MM.1S (cell line): ENCODE measurements at regions not wholly inside any gene's neighbourhood (a gene's known extent, or its start where the extent isn't known, plus 50 kb on each side); places are given as distances from the start of the nearest gene placed in this dataset.

Experiments
- DNase-seq: peaks from one replicate; pipeline ENCODE4 v3.0.0-alpha.2; 2015
- H2AFZ ChIP-seq: fragments of 300-600 bp; sonication (generic); 2 replicates; pipeline ENCODE4 v1.6.0; 2016; ENCODE audit warnings: antibody characterized with exemption, low read length
- H3F3A ChIP-seq: fragments of 300-600 bp; sonication (generic); 2 replicates; pipeline ENCODE4 v1.6.1; 2016; ENCODE audit warnings: mild to moderate bottlenecking, antibody characterized with exemption, low read length, moderate library complexity, mixed read lengths; ENCODE audit not compliant: insufficient read depth
- H3K27ac ChIP-seq: fragments of 300-600 bp; sonication (generic); 2 replicates; pipeline ENCODE4 v1.5.1; 2016; ENCODE audit warnings: mild to moderate bottlenecking, low read length
- H3K27me3 ChIP-seq: fragments of 300-600 bp; sonication (generic); replicated peaks from 2 replicates; pipeline ENCODE4 v1.6.0; 2016; ENCODE audit warnings: low read length; ENCODE audit not compliant: insufficient read depth
- H3K36me3 ChIP-seq: fragments of 300-600 bp; sonication (generic); replicated peaks from 2 replicates; pipeline ENCODE4 v1.6.1; 2016; ENCODE audit warnings: mild to moderate bottlenecking, low read length, mixed read lengths; ENCODE audit not compliant: insufficient read depth
- H3K4me1 ChIP-seq: fragments of 300-600 bp; sonication (generic); 2 replicates; pipeline ENCODE4 v1.6.1; 2016; ENCODE audit warnings: low read length, mixed read lengths
- H3K4me2 ChIP-seq: fragments of 300-600 bp; sonication (generic); 2 replicates; pipeline ENCODE4 v1.6.0; 2016; ENCODE audit warnings: low read depth, low read length
- H3K4me3 ChIP-seq: fragments of 300-600 bp; sonication (generic); 2 replicates; pipeline ENCODE4 v1.5.1; 2016; ENCODE audit warnings: low read length, mixed read lengths
- H3K79me2 ChIP-seq: fragments of 300-600 bp; sonication (generic); 2 replicates; pipeline ENCODE4 v1.6.1; 2016; ENCODE audit warnings: mixed run types, low read length, mixed read lengths
- H3K9ac ChIP-seq: fragments of 300-600 bp; sonication (generic); 2 replicates; pipeline ENCODE4 v1.6.1; 2016; ENCODE audit warnings: low read length, mixed read lengths
- H3K9me2 ChIP-seq: fragments of 300-600 bp; sonication (generic); replicated peaks from 2 replicates; pipeline ENCODE4 v1.6.1; 2016; ENCODE audit warnings: mild to moderate bottlenecking, low read length, mixed read lengths; ENCODE audit not compliant: insufficient read depth
- H3K9me3 ChIP-seq: fragments of 300-600 bp; sonication (generic); replicated peaks from 2 replicates; pipeline ENCODE4 v1.6.1; 2016; ENCODE audit warnings: mild to moderate bottlenecking, low read length, mixed read lengths; ENCODE audit not compliant: insufficient read depth
- H4K20me1 ChIP-seq: fragments of 300-600 bp; sonication (generic); 2 replicates; pipeline ENCODE4 v1.6.1; 2016; ENCODE audit warnings: mild to moderate bottlenecking, low read length, moderate library complexity, mixed read lengths; ENCODE audit not compliant: insufficient read depth
- CTCF ChIP-seq: fragments of 300-600 bp; sonication (generic); IDR thresholded peaks from 2 replicates; pipeline ENCODE4 v1.5.1; 2016; ENCODE audit warnings: antibody characterized with exemption, low read length, mixed read lengths
- EZH2 ChIP-seq: fragments of 300-600 bp; sonication (generic); optimal IDR thresholded peaks from 2 replicates; pipeline ENCODE3; 2017; ENCODE audit warnings: low read depth, mild to moderate bottlenecking, antibody characterized with exemption, low read length, mixed read lengths
- EZH2phosphoT487 ChIP-seq: fragments of 300-600 bp; sonication (generic); IDR thresholded peaks from 2 replicates; pipeline ENCODE4 v1.6.1; 2018; ENCODE audit warnings: antibody characterized with exemption, low read length

GRCh38 chr17:36837195-36837938 is 99.9 kb upstream of the LHX1 start:
- Histone ChIP-seq H3K4me2 (no peak overlapping the region), H3K9me2 (no peaks in the 10 kb centered on the region), H3K27ac (no peak overlapping the region), H3K36me3 (no peaks in the 10 kb centered on the region), H3K9me3 (no peaks in the 10 kb centered on the region), H3K27me3 (peaks cover 3% of the 10 kb centered on the region; the same call in 1 of the 2 replicates), H3F3A (no peaks in the 10 kb centered on the region), H3K4me1 (no peaks in the 10 kb centered on the region), H3K4me3 (no peak overlapping the region), H3K9ac (no peak overlapping the region), H2AFZ (no peak overlapping the region), H3K79me2 (no peaks in the 10 kb centered on the region), H4K20me1 (no peaks in the 10 kb centered on the region)
- no peak for DNase-seq
- TF ChIP-seq EZH2 = no peak
- TF ChIP-seq EZH2phosphoT487 = no peak
- no peak for TF ChIP-seq CTCF

GRCh38 chr17:36837939-36838272 is 99.4 kb upstream of the LHX1 start:
- no peak for TF ChIP-seq EZH2
- no peak for TF ChIP-seq CTCF
- TF ChIP-seq EZH2phosphoT487 = no peak
- Histone ChIP-seq H3K4me3 (no peak overlapping the region), H3K4me1 (no peaks in the 10 kb centered on the region), H3K9ac (no peak overlapping the region), H3F3A (no peaks in the 10 kb centered on the region), H3K9me3 (no peaks in the 10 kb centered on the region), H3K36me3 (no peaks in the 10 kb centered on the region), H3K27me3 (peaks cover 5% of the 10 kb centered on the region; the same call in 1 of the 2 replicates), H3K4me2 (no peak overlapping the region), H3K79me2 (no peaks in the 10 kb centered on the region), H3K9me2 (no peaks in the 10 kb centered on the region), H2AFZ (no peak overlapping the region), H4K20me1 (no peaks in the 10 kb centered on the region), H3K27ac (no peak overlapping the region)
- DNase-seq = no peak

- Histone ChIP-seq H4K20me1 (no peaks in the 10 kb centered on the region), H3K79me2 (no peaks in the 10 kb centered on the region), H3K4me3 (no peak overlapping the region), H3K27ac (no peak overlapping the region), H2AFZ (no peak overlapping the region), H3F3A (no peaks in the 10 kb centered on the region), H3K9ac (no peak overlapping the region), H3K4me2 (no peak overlapping the region), H3K4me1 (no peaks in the 10 kb centered on the region), H3K36me3 (no peaks in the 10 kb centered on the region), H3K9me2 (no peaks in the 10 kb centered on the region), H3K9me3 (no peaks in the 10 kb centered on the region), H3K27me3 (peaks cover 5% of the 10 kb centered on the region; the same call in 1 of the 2 replicates)
- no peak for TF ChIP-seq EZH2
- TF ChIP-seq EZH2phosphoT487 = no peak
- no peak for TF ChIP-seq CTCF
- no peak for DNase-seq
These were observed 98.0 kb upstream of the LHX1 start for GRCh38 chr17:36839256-36839655.
